HEK293 (cell line): ENCODE measurements at regions not wholly inside any gene's neighbourhood (a gene's known extent, or its start where the extent isn't known, plus 50 kb on each side); places are given as distances from the start of the nearest gene placed in this dataset.

ENCODE experiments used
- CTCF ChIA-PET: fragments of 350-600 bp; formaldehyde crosslinking; extraction: SDS; loops from one replicate; lab custom pipeline; 2021; ENCODE audit warnings: antibody characterized with exemption; lab: Yijun Ruan, JAX
- POLR2A ChIA-PET: fragments of 300-600 bp; formaldehyde crosslinking; extraction: SDS; loops from one replicate; lab custom pipeline; 2020; ENCODE audit warnings: antibody characterized with exemption, inconsistent platforms; lab: Yijun Ruan, JAX
- H3K27ac ChIP-seq: fragments of 200-500 bp; sonication (Bioruptor generic); 2 replicates; pipeline ENCODE4 v1.5.1; 2014; ENCODE audit warnings: low read depth, low read length, control low read depth, inconsistent platforms; ENCODE audit errors: extremely low read depth
- H3K36me3 ChIP-seq, 2 experiments: fragments of 200-500 bp in 1 of 2; sonication (Bioruptor generic) in 1 of 2; 1 replicate in 1 of 2; 2 replicates in 1 of 2; pipeline ENCODE4 v1.5.1; 2014 to 2017; ENCODE audit warnings: inconsistent platforms in 2 of 2, low read length in 2 of 2; ENCODE audit not compliant: control insufficient read depth in 2 of 2, insufficient read depth in 1 of 2
- H3K4me1 ChIP-seq: fragments of 200-500 bp; sonication (Bioruptor generic); 2 replicates; pipeline ENCODE4 v1.5.1; 2014; ENCODE audit warnings: mild to moderate bottlenecking, low read length, inconsistent platforms; ENCODE audit not compliant: control insufficient read depth, insufficient read depth
- H3K4me3 ChIP-seq: 2 replicates; pipeline ENCODE4 v1.5.1; 2011; ENCODE audit warnings: low read depth, mild to moderate bottlenecking, control low read depth, low read length, moderate library complexity
- H3K9me3 ChIP-seq: fragments of 200-500 bp; sonication (Bioruptor generic); 2 replicates; pipeline ENCODE4 v1.5.1; 2014; ENCODE audit warnings: low read depth, low read length, inconsistent platforms; ENCODE audit not compliant: control insufficient read depth, insufficient read depth
- ELK4 ChIP-seq: IDR thresholded peaks from 2 replicates; pipeline ENCODE4 v1.6.1; 2011; ENCODE audit warnings: mild to moderate bottlenecking, low read depth, low read length, borderline replicate concordance
- GLI4 ChIP-seq: fragments of 450-650 bp; formaldehyde crosslinking; IDR thresholded peaks from 2 replicates; pipeline ENCODE4 v1.5.1; 2016; ENCODE audit warnings: missing biosample characterization, missing genetic modification characterization
- GLIS1 ChIP-seq: fragments of 450-650 bp; formaldehyde crosslinking; IDR thresholded peaks from 2 replicates; pipeline ENCODE4 v1.5.1; 2016; ENCODE audit warnings: missing biosample characterization, missing genetic modification characterization
- HOXC10 ChIP-seq: sonication (generic); formaldehyde crosslinking; IDR thresholded peaks from 2 replicates; pipeline ENCODE4 v1.8.1; 2023; ENCODE audit warnings: mild to moderate bottlenecking, missing genetic modification reagents
- KLF10 ChIP-seq: fragments of 450-650 bp; IDR thresholded peaks from 2 replicates; pipeline ENCODE4 v1.5.1; 2018; ENCODE audit warnings: missing biosample characterization, mild to moderate bottlenecking, missing genetic modification characterization
- KLF16 ChIP-seq: fragments of 450-650 bp; formaldehyde crosslinking; IDR thresholded peaks from 2 replicates; pipeline ENCODE4 v1.5.1; 2017; ENCODE audit warnings: missing biosample characterization, missing genetic modification characterization
- KLF8 ChIP-seq: fragments of 450-650 bp; formaldehyde crosslinking; IDR thresholded peaks from 2 replicates; pipeline ENCODE4 v1.5.1; 2016; ENCODE audit warnings: missing biosample characterization, missing genetic modification characterization
- OSR2 ChIP-seq: fragments of 450-650 bp; formaldehyde crosslinking; IDR thresholded peaks from 2 replicates; pipeline ENCODE4 v1.5.1; 2016; ENCODE audit warnings: missing biosample characterization, missing genetic modification characterization
- TCF7L2 ChIP-seq: IDR thresholded peaks from 2 replicates; pipeline ENCODE4 v1.6.1; 2011; ENCODE audit warnings: low read depth, mild to moderate bottlenecking, inconsistent platforms, low read length, moderate library complexity, borderline replicate concordance
- ZBTB11 ChIP-seq: fragments of 450-650 bp; formaldehyde crosslinking; conservative IDR thresholded peaks from 2 replicates; pipeline ENCODE4 v1.5.1; 2016; ENCODE audit warnings: low read depth, missing biosample characterization, missing genetic modification characterization
- ZBTB21 ChIP-seq: fragments of 450-650 bp; formaldehyde crosslinking; IDR thresholded peaks from 2 replicates; pipeline ENCODE4 v1.5.1; 2017; ENCODE audit warnings: missing biosample characterization, missing genetic modification characterization
- ZFP69B ChIP-seq: fragments of 450-650 bp; formaldehyde crosslinking; IDR thresholded peaks from 2 replicates; pipeline ENCODE4 v1.5.1; 2016; ENCODE audit warnings: missing biosample characterization, missing genetic modification characterization
- ZNF146 ChIP-seq: fragments of 450-650 bp; formaldehyde crosslinking; IDR thresholded peaks from 2 replicates; pipeline ENCODE4 v1.5.1; 2016; ENCODE audit warnings: missing biosample characterization, missing genetic modification characterization
- ZNF169 ChIP-seq: fragments of 450-650 bp; formaldehyde crosslinking; IDR thresholded peaks from 2 replicates; pipeline ENCODE4 v1.5.1; 2016; ENCODE audit warnings: missing biosample characterization, missing genetic modification characterization
- ZNF211 ChIP-seq: fragments of 450-650 bp; formaldehyde crosslinking; IDR thresholded peaks from 2 replicates; pipeline ENCODE4 v1.5.1; 2016; ENCODE audit warnings: low read depth, missing biosample characterization, missing genetic modification characterization
- ZNF24 ChIP-seq: fragments of 450-650 bp; formaldehyde crosslinking; IDR thresholded peaks from 2 replicates; pipeline ENCODE4 v1.5.1; 2016; ENCODE audit warnings: missing biosample characterization, missing genetic modification characterization
- ZNF292 ChIP-seq: fragments of 450-650 bp; formaldehyde crosslinking; IDR thresholded peaks from 2 replicates; pipeline ENCODE4 v1.5.1; 2016; ENCODE audit warnings: low read depth, missing biosample characterization, missing genetic modification characterization, borderline replicate concordance
- ZNF324 ChIP-seq: fragments of 450-650 bp; formaldehyde crosslinking; IDR thresholded peaks from 2 replicates; pipeline ENCODE4 v1.5.1; 2016; ENCODE audit warnings: missing biosample characterization, missing genetic modification characterization
- ZNF391 ChIP-seq: fragments of 450-650 bp; formaldehyde crosslinking; IDR thresholded peaks from 2 replicates; pipeline ENCODE4 v1.5.1; 2016; ENCODE audit warnings: low read depth, missing biosample characterization, missing genetic modification characterization, borderline replicate concordance
- ZNF426 ChIP-seq: fragments of 450-650 bp; formaldehyde crosslinking; IDR thresholded peaks from 2 replicates; pipeline ENCODE4 v1.5.1; 2017; ENCODE audit warnings: missing biosample characterization, missing genetic modification characterization, mild to moderate bottlenecking, inconsistent platforms, moderate library complexity
- ZNF473 ChIP-seq: fragments of 450-650 bp; formaldehyde crosslinking; IDR thresholded peaks from 2 replicates; pipeline ENCODE4 v1.5.1; 2017; ENCODE audit warnings: missing biosample characterization, missing genetic modification characterization
- ZNF501 ChIP-seq: fragments of 450-650 bp; formaldehyde crosslinking; IDR thresholded peaks from 2 replicates; pipeline ENCODE4 v1.5.1; 2016; ENCODE audit warnings: missing biosample characterization, missing genetic modification characterization
- ZNF514 ChIP-seq: fragments of 450-650 bp; formaldehyde crosslinking; IDR thresholded peaks from 2 replicates; pipeline ENCODE4 v1.5.1; 2016; ENCODE audit warnings: missing biosample characterization, missing genetic modification characterization
- ZNF571 ChIP-seq: fragments of 450-650 bp; formaldehyde crosslinking; IDR thresholded peaks from 2 replicates; pipeline ENCODE4 v1.5.0; 2017; ENCODE audit warnings: missing biosample characterization, missing genetic modification characterization
- ZNF596 ChIP-seq: fragments of 450-650 bp; IDR thresholded peaks from 2 replicates; pipeline ENCODE4 v1.5.0; 2018; ENCODE audit warnings: missing biosample characterization, mild to moderate bottlenecking, missing genetic modification characterization, moderate library complexity
- ZNF600 ChIP-seq: fragments of 450-650 bp; formaldehyde crosslinking; IDR thresholded peaks from 2 replicates; pipeline ENCODE4 v1.5.1; 2016; ENCODE audit warnings: missing biosample characterization, missing genetic modification characterization
- ZNF624 ChIP-seq: fragments of 450-650 bp; formaldehyde crosslinking; IDR thresholded peaks from 2 replicates; pipeline ENCODE4 v1.5.1; 2017; ENCODE audit warnings: missing biosample characterization, missing genetic modification characterization
- ZNF626 ChIP-seq: fragments of 450-650 bp; sonication (Bioruptor Pico); formaldehyde crosslinking; IDR thresholded peaks from 2 replicates; pipeline ENCODE4 v1.5.1; 2018; ENCODE audit warnings: missing biosample characterization, missing genetic modification characterization, inconsistent platforms
- ZNF658 ChIP-seq: fragments of 450-650 bp; formaldehyde crosslinking; IDR thresholded peaks from 2 replicates; pipeline ENCODE4; 2016; ENCODE audit warnings: missing biosample characterization, missing genetic modification characterization
- ZNF664 ChIP-seq: fragments of 450-650 bp; formaldehyde crosslinking; IDR thresholded peaks from 2 replicates; pipeline ENCODE4 v1.5.1; 2016; ENCODE audit warnings: missing biosample characterization, missing genetic modification characterization
- ZNF776 ChIP-seq: fragments of 450-650 bp; formaldehyde crosslinking; IDR thresholded peaks from 2 replicates; pipeline ENCODE4 v1.5.0; 2017; ENCODE audit warnings: missing biosample characterization, missing genetic modification characterization, borderline replicate concordance

GRCh38 chr1:86259390-86259789 is 102.8 kb upstream of the COL24A1 start:
- Histone ChIP-seq H3K36me3 (no peaks in the 10 kb centered on the region), H3K4me1 (no peaks in the 10 kb centered on the region), H3K27ac (no peak overlapping the region), H3K4me3 (no peak overlapping the region), H3K9me3 (no peaks in the 10 kb centered on the region)
- TF ChIP-seq ZBTB21 (tag by site-specific recombination) (no peak), ZNF776 (tag by site-specific recombination) (no peak)
- CTCF ChIA-PET, result no interaction called here
- POLR2A ChIA-PET, result no interaction called here

GRCh38 chr1:86258101-86258500 is 101.5 kb upstream of the COL24A1 start:
- no peak for TF ChIP-seq OSR2
- TF ChIP-seq ZNF292 (tag by site-specific recombination), result no peak
- TF ChIP-seq GLI4 (tag by site-specific recombination), result no peak
- no peak for TF ChIP-seq ZBTB11 (tag by site-specific recombination)
- no peak for TF ChIP-seq ZNF658 (tag by site-specific recombination)
- no peak for TF ChIP-seq ZNF501 (tag by site-specific recombination)
- TF ChIP-seq ZNF514, result no peak
- TF ChIP-seq ZNF211 (tag by site-specific recombination), result no peak
- no peak for TF ChIP-seq ZNF626 (tag by site-specific recombination)
- TF ChIP-seq ZNF169, result no peak
- no peak for TF ChIP-seq ZNF664 (tag by site-specific recombination)
- H3K4me3 ChIP-seq, result no peak overlapping the region
- no peak overlapping the region for H3K27ac ChIP-seq
- CTCF ChIA-PET, result no interaction called here
- H3K36me3 ChIP-seq, result no peaks in the 10 kb centered on the region
- POLR2A ChIA-PET, result no interaction called here
- H3K9me3 ChIP-seq, result no peaks in the 10 kb centered on the region
- H3K4me1 ChIP-seq, result no peaks in the 10 kb centered on the region

- CTCF ChIA-PET, result interaction anchor here (0.9 kb wide), 1 partner anchor 70 kb away, joined by 3 read pairs; no protein-coding TSS in a partner anchor
- POLR2A ChIA-PET, result no interaction called here
- no peak overlapping the region for H3K4me3 ChIP-seq
- H3K9me3 ChIP-seq, result no peaks in the 10 kb centered on the region
- TF ChIP-seq ZNF391 (tag by site-specific recombination) (no peak), ZNF324 (tag by site-specific recombination) (no peak), KLF16 (tag by site-specific recombination) (no peak), ZNF426 (no peak), ZNF24 (tag by site-specific recombination) (no peak), OSR2 (no peak), ZNF624 (tag by site-specific recombination) (no peak), TCF7L2 (no peak), ZNF146 (tag by site-specific recombination) (no peak), GLIS1 (tag by site-specific recombination) (no peak), ZNF776 (tag by site-specific recombination) (no peak), ELK4 (no peak), HOXC10 (CRISPR knock-in tag) (no peak), ZNF596 (tag by site-specific recombination) (no peak), ZNF473 (no peak), KLF8 (tag by site-specific recombination) (no peak), ZFP69B (tag by site-specific recombination) (no peak), ZNF571 (tag by site-specific recombination) (no peak), KLF10 (tag by site-specific recombination) (no peak), ZNF600 (tag by site-specific recombination) (no peak)
- H3K27ac ChIP-seq, result no peak overlapping the region
- H3K4me1 ChIP-seq, result no peaks in the 10 kb centered on the region
- H3K36me3 ChIP-seq, result no peaks in the 10 kb centered on the region
Observed at GRCh38 chr1:86247597-86248279, 91.2 kb upstream of the COL24A1 start.
